SK-N-SH (cell line): ENCODE measurements at regions not wholly inside any gene's neighbourhood (a gene's known extent, or its start where the extent isn't known, plus 50 kb on each side); places are given as distances from the start of the nearest gene placed in this dataset.
"Not testable (repeated sequence)": the region's sequence is repeated elsewhere in the genome, so short reads cannot be mapped to it uniquely, and the experiment has no call there.

ENCODE experiments used
- CTCF ChIA-PET: fragments of 300-600, 350-600 bp; formaldehyde crosslinking; extraction: SDS; loops from one replicate; lab custom pipeline; 2021; lab: Yijun Ruan, JAX
- POLR2A ChIA-PET: fragments of 350-600 bp; sonication (Branson Sonifier 250); formaldehyde crosslinking; extraction: SDS; loops from one replicate; lab custom pipeline; 2020; ENCODE audit warnings: antibody characterized with exemption, inconsistent platforms; lab: Yijun Ruan, JAX
- DNase-seq: peaks from one replicate; pipeline ENCODE4 v3.0.0; 2012
- H2AFZ ChIP-seq: fragments of 200-600 bp; sonication (generic); 2 replicates; pipeline ENCODE4 v1.8.1; 2016; ENCODE audit warnings: antibody characterized with exemption, mild to moderate bottlenecking, low read depth
- H3F3A ChIP-seq: fragments of 200-600 bp; sonication (generic); replicated peaks from 2 replicates; pipeline ENCODE3; 2016; ENCODE audit warnings: antibody characterized with exemption, mild to moderate bottlenecking; ENCODE audit not compliant: insufficient read depth
- H3K27ac ChIP-seq, 2 experiments: fragments of 200-500 bp in 1 of 2; fragments of 200-600 bp in 1 of 2; sonication (Bioruptor generic) in 1 of 2; sonication (generic), shearing (Covaris generic) in 1 of 2; 2 replicates each; pipeline versions ENCODE4 v1.5.1 to v1.6.1; 2014 to 2016; ENCODE audit warnings: low read depth in 2 of 2, inconsistent platforms in 1 of 2, low read length in 1 of 2, mild to moderate bottlenecking in 1 of 2, mixed read lengths in 1 of 2
- H3K27me3 ChIP-seq: fragments of 200-600 bp; sonication (generic), shearing (Covaris generic); 2 replicates; pipeline ENCODE4 v1.6.1; 2016; ENCODE audit warnings: mixed run types; ENCODE audit not compliant: insufficient read depth
- H3K36me3 ChIP-seq, 2 experiments: fragments of 200-500 bp in 1 of 2; fragments of 200-600 bp in 1 of 2; sonication (Bioruptor generic) in 1 of 2; sonication (generic) in 1 of 2; replicated peaks in 1 of 2; 2 replicates each; pipeline versions ENCODE3 to v1.5.1; 2014 to 2016; ENCODE audit warnings: low read length in 1 of 2, mild to moderate bottlenecking in 1 of 2; ENCODE audit not compliant: insufficient read depth in 2 of 2, control insufficient read depth in 1 of 2
- H3K4me1 ChIP-seq, 2 experiments: fragments of 200-500 bp in 1 of 2; fragments of 200-600 bp in 1 of 2; sonication (Bioruptor generic) in 1 of 2; sonication (generic), shearing (Covaris generic) in 1 of 2; 2 replicates each; pipeline versions ENCODE4 v1.5.1 to v1.6.1; 2014 to 2016; ENCODE audit warnings: low read depth in 1 of 2, low read length in 1 of 2, mixed run types in 1 of 2; ENCODE audit not compliant: insufficient read depth in 2 of 2, control insufficient read depth in 1 of 2
- H3K4me2 ChIP-seq: fragments of 200-600 bp; sonication (generic), shearing (Covaris generic); 2 replicates; pipeline ENCODE4 v1.6.1; 2017; ENCODE audit warnings: mixed run types
- H3K4me3 ChIP-seq, 2 experiments: fragments of 200-500 bp in 1 of 2; fragments of 200-600 bp in 1 of 2; sonication (Bioruptor generic) in 1 of 2; sonication (generic), shearing (Covaris generic) in 1 of 2; 2 replicates each; pipeline versions ENCODE4 v1.5.1 to v1.8.1; 2014 to 2016; ENCODE audit warnings: low read depth in 2 of 2, inconsistent platforms in 1 of 2, low read length in 1 of 2, mild to moderate bottlenecking in 1 of 2, mixed read lengths in 1 of 2, moderate library complexity in 1 of 2
- H3K79me2 ChIP-seq: fragments of 200-600 bp; sonication (generic); 2 replicates; pipeline ENCODE4 v1.8.1; 2017; ENCODE audit warnings: mild to moderate bottlenecking; ENCODE audit not compliant: insufficient read depth
- H3K9ac ChIP-seq: fragments of 200-600 bp; sonication (generic); 2 replicates; pipeline ENCODE4 v1.6.1; 2017; ENCODE audit warnings: mixed run types
- H3K9me2 ChIP-seq: fragments of 200-600 bp; sonication (generic); 2 replicates; pipeline ENCODE4 v1.6.1; 2017; ENCODE audit warnings: mixed run types
- H3K9me3 ChIP-seq: fragments of 200-600 bp; sonication (generic); 2 replicates; pipeline ENCODE4 v1.6.1; 2017; ENCODE audit warnings: mixed run types, mild to moderate bottlenecking, moderate library complexity
- H4K20me1 ChIP-seq: fragments of 200-600 bp; sonication (generic); 2 replicates; pipeline ENCODE4 v1.6.1; 2017; ENCODE audit warnings: mild to moderate bottlenecking, mixed run types; ENCODE audit not compliant: insufficient read depth
- GABPA ChIP-seq: IDR thresholded peaks from 2 replicates; pipeline ENCODE4 v1.4.0; 2012; ENCODE audit warnings: low read depth, mild to moderate bottlenecking
- POLR2AphosphoS5 ChIP-seq: IDR thresholded peaks from 2 replicates; pipeline ENCODE4 v1.6.1; 2012; ENCODE audit warnings: low read depth, low read length
- RAD21 ChIP-seq: IDR thresholded peaks from 2 replicates; pipeline ENCODE4 v1.6.1; 2012; ENCODE audit warnings: mild to moderate bottlenecking, low read length
- RCOR1 ChIP-seq: fragments of 150-350 bp; IDR thresholded peaks from 2 replicates; pipeline ENCODE4 v1.6.1; 2017; ENCODE audit warnings: antibody characterized with exemption, low read length
- RFX5 ChIP-seq: IDR thresholded peaks from 2 replicates; pipeline ENCODE4 v1.6.1; 2012; ENCODE audit warnings: mild to moderate bottlenecking, improper control_type of control experiment, low read length
- SIN3A ChIP-seq: IDR thresholded peaks from 2 replicates; pipeline ENCODE4 v1.6.1; 2012; ENCODE audit warnings: low read depth, mild to moderate bottlenecking, low read length, moderate library complexity, borderline replicate concordance
- TAF1 ChIP-seq: IDR thresholded peaks from 2 replicates; pipeline ENCODE4 v1.6.1; 2012; ENCODE audit warnings: low read depth, mild to moderate bottlenecking, low read length, moderate library complexity, borderline replicate concordance
- WGBS: methylation state at CpG from one replicate; pipeline ENCODE4 v1.1.6; 2017; ENCODE audit warnings: low lambda C conversion rate; 5-methylcytosine and 5-hydroxymethylcytosine counted together
- TF ChIP-seq, protein P1 (sequence below): IDR thresholded peaks from 2 replicates; pipeline ENCODE4 v1.4.0; 2012; ENCODE audit warnings: low read depth
- TF ChIP-seq, protein P2 (sequence below): fragments of 150-350 bp; IDR thresholded peaks from 2 replicates; pipeline ENCODE4 v1.6.1; 2017; ENCODE audit warnings: antibody characterized with exemption, low read length, low read depth, borderline replicate concordance
- TF ChIP-seq, protein P3 (sequence below): fragments of 200-600 bp; sonication (generic); IDR thresholded peaks from 2 replicates; pipeline ENCODE4 v1.6.1; 2017; ENCODE audit warnings: antibody characterized with exemption, mild to moderate bottlenecking, moderate library complexity

DNA sequence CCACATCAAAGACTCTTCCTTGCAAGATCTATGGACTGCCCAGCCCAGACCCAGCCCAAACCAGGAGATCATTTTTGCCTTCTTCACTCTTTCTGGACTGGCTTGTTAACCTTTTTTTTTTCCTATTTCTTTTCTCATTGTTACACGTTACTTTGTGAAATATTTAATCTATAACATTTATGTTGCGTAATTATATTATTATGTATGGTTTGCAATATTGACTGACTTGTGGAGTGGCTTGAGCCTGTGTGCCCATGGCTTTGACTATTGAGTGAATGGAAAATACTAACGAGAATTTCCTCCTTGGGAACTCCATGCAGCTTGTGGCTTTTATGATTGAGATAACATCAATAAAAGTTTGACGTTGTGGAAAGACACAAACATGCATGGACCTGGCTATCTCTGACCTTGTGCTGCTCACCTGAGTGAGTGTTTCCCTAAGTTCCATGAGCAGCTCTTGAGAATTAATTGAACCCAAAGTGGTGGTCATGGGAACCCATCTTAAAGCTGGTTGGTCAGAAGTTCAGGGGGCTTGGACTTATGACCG lies 1641.3 kb upstream of the LRRTM3 start:
- H3K36me3 ChIP-seq, result no peaks in the 10 kb centered on the region
- no peaks in the 10 kb centered on the region for H3K27me3 ChIP-seq
- H3K4me2 ChIP-seq, result no peak overlapping the region
- no peaks in the 10 kb centered on the region for H4K20me1 ChIP-seq
- no peaks in the 10 kb centered on the region for H3F3A ChIP-seq
- no peak overlapping the region for H3K9ac ChIP-seq
- no peak overlapping the region for H3K4me3 ChIP-seq
- ChIA-PET CTCF (no interaction called here), POLR2A (no interaction called here)
- H3K79me2 ChIP-seq, result no peaks in the 10 kb centered on the region
- TF ChIP-seq GABPA, result no peak
- TF ChIP-seq, protein P1, sequence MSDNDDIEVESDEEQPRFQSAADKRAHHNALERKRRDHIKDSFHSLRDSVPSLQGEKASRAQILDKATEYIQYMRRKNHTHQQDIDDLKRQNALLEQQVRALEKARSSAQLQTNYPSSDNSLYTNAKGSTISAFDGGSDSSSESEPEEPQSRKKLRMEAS, result no peak
- TF ChIP-seq, protein P2, sequence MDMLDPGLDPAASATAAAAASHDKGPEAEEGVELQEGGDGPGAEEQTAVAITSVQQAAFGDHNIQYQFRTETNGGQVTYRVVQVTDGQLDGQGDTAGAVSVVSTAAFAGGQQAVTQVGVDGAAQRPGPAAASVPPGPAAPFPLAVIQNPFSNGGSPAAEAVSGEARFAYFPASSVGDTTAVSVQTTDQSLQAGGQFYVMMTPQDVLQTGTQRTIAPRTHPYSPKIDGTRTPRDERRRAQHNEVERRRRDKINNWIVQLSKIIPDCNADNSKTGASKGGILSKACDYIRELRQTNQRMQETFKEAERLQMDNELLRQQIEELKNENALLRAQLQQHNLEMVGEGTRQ, result no peak
- TF ChIP-seq RAD21, result no peak
- TF ChIP-seq RCOR1, result no peak
- no peak for TF ChIP-seq RFX5
- H3K27ac ChIP-seq, result no peak overlapping the region
- DNase-seq, result no peak
- no peaks in the 10 kb centered on the region for H3K9me3 ChIP-seq
- no peak overlapping the region for H2AFZ ChIP-seq
- 61% methylated on average over 5 of the region's 5 CpGs for WGBS
- H3K4me1 ChIP-seq, result no peaks in the 10 kb centered on the region
- H3K9me2 ChIP-seq, result no peaks in the 10 kb centered on the region

DNA sequence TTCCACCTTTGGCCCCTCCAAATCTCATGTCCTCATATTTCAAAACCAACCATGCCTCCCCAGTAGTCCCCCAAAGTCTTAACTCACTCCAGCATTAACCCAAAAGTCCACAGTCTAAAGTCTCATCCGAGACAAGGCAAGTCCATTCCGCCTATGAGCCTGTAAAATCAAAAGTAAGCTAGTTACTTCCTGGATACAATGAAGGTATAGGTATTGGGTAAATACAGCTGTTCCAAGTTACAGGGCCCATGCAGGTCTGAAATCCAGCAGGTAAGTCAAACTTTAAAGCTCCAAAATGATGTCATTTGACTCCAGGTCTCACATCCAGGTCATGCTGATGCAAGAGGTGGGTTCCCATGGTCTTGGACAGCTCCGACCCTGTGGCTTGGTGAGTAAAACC lies 1640.1 kb upstream of the LRRTM3 start:
- H3K9me3 ChIP-seq, H4K20me1 ChIP-seq, H2AFZ ChIP-seq, H3K27me3 ChIP-seq, H3K9me2 ChIP-seq, DNase-seq, POLR2A ChIA-PET, H3K9ac ChIP-seq, H3K4me1 ChIP-seq, H3K79me2 ChIP-seq, H3K4me2 ChIP-seq, H3K36me3 ChIP-seq, H3K27ac ChIP-seq, H3F3A ChIP-seq, CTCF ChIA-PET, H3K4me3 ChIP-seq: not testable (repeated sequence)
- 24% methylated on average over 3 of the region's 3 CpGs for WGBS

DNA sequence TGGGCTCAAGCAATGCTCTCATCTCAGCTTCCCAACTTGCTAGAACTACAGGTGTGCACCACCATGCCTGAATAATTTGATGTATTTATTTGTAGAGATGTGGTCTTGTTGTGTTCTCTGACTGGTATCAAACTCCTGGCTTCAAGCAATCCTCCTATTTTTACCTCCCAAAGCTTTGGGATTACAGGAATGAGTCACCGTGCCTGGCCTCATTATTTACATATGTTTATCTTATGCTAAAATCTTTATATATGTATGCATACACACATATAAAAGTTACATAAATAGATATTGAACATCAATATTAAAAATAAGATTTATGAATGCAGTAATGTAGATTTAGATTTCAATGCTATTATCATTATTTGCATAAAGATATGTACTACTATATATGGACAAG lies 1634.5 kb upstream of the LRRTM3 start:
- H3K9me3 ChIP-seq, result no peaks in the 10 kb centered on the region
- ChIA-PET CTCF (interaction anchor here (0.7 kb wide), 1 partner anchor 462 kb away, joined by 3 read pairs; no protein-coding TSS in a partner anchor), POLR2A (no interaction called here)
- no peaks in the 10 kb centered on the region for H3K36me3 ChIP-seq
- WGBS, result 71% methylated on average over 1 of the region's 1 CpG
- no peak overlapping the region for H2AFZ ChIP-seq
- H3K4me1 ChIP-seq, result no peaks in the 10 kb centered on the region; a peak in 1 of 4 replicates
- H3K9ac ChIP-seq, result no peak overlapping the region
- H3K4me3 ChIP-seq, result no peak overlapping the region
- H3K79me2 ChIP-seq, result no peaks in the 10 kb centered on the region
- H3K9me2 ChIP-seq, result no peaks in the 10 kb centered on the region
- no peak for DNase-seq
- no peak overlapping the region for H3K27ac ChIP-seq
- H3K4me2 ChIP-seq, result no peak overlapping the region
- no peak for TF ChIP-seq TAF1
- TF ChIP-seq POLR2AphosphoS5, result no peak
- TF ChIP-seq, protein P3, sequence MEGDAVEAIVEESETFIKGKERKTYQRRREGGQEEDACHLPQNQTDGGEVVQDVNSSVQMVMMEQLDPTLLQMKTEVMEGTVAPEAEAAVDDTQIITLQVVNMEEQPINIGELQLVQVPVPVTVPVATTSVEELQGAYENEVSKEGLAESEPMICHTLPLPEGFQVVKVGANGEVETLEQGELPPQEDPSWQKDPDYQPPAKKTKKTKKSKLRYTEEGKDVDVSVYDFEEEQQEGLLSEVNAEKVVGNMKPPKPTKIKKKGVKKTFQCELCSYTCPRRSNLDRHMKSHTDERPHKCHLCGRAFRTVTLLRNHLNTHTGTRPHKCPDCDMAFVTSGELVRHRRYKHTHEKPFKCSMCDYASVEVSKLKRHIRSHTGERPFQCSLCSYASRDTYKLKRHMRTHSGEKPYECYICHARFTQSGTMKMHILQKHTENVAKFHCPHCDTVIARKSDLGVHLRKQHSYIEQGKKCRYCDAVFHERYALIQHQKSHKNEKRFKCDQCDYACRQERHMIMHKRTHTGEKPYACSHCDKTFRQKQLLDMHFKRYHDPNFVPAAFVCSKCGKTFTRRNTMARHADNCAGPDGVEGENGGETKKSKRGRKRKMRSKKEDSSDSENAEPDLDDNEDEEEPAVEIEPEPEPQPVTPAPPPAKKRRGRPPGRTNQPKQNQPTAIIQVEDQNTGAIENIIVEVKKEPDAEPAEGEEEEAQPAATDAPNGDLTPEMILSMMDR, result no peak
- TF ChIP-seq RAD21, result no peak
- no peak for TF ChIP-seq SIN3A
- no peaks in the 10 kb centered on the region for H4K20me1 ChIP-seq
- H3K27me3 ChIP-seq, result no peaks in the 10 kb centered on the region
- no peaks in the 10 kb centered on the region for H3F3A ChIP-seq
